ENCODE measurements at regions not wholly inside any gene's neighbourhood (a gene's known extent, or its start where the extent isn't known, plus 50 kb on each side); places are given as distances from the start of the nearest gene placed in this dataset.

DNA sequence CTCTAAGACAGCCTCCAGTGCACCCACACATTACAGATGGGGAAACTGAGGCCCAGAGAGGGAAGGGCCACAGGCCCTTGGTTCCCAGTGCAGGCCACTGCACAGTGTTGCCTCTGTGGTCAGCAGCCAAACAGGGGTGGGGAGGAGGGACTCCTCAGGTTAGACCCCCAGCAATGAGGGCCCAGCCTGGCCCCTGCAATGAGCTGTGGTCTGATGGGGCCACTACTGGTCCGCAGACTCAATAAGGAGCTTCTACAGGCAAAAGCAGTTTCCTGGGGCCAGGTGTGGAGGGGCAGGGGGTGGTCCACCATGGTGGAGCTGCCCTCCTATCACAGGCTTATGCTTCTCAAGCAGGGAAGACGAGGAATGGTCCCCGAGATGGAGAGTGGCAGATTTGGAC lies 87.6 kb downstream of the HS1BP3 start:
- TF ChIP-seq BHLHE40 (IDR thresholded peaks at IDR 0.05; ENCODE audit: low read depth, low read length) (no peak), MAZ (IDR thresholded peaks at IDR 0.05; ENCODE audit: borderline replicate concordance, low read depth, low read length) (no peak), POLR2A (IDR thresholded peaks at IDR 0.05; ENCODE audit: low read depth, low read length) (no peak), CEBPB (IDR thresholded peaks at IDR 0.05; ENCODE audit: low read depth, low read length) (no peak), MXI1 (IDR thresholded peaks at IDR 0.05; ENCODE audit: borderline replicate concordance, low read depth, low read length) (no peak), RCOR1 (IDR thresholded peaks at IDR 0.05; ENCODE audit: insufficient replicate concordance, low read length) (no peak), CHD1 (IDR thresholded peaks at IDR 0.05; ENCODE audit: low read depth, low read length) (no peak), RFX5 (IDR thresholded peaks at IDR 0.05; ENCODE audit: low read depth, low read length) (no peak), RAD21 (IDR thresholded peaks at IDR 0.05; ENCODE audit: low read length) (no peak)
- TF ChIP-seq, protein P1, sequence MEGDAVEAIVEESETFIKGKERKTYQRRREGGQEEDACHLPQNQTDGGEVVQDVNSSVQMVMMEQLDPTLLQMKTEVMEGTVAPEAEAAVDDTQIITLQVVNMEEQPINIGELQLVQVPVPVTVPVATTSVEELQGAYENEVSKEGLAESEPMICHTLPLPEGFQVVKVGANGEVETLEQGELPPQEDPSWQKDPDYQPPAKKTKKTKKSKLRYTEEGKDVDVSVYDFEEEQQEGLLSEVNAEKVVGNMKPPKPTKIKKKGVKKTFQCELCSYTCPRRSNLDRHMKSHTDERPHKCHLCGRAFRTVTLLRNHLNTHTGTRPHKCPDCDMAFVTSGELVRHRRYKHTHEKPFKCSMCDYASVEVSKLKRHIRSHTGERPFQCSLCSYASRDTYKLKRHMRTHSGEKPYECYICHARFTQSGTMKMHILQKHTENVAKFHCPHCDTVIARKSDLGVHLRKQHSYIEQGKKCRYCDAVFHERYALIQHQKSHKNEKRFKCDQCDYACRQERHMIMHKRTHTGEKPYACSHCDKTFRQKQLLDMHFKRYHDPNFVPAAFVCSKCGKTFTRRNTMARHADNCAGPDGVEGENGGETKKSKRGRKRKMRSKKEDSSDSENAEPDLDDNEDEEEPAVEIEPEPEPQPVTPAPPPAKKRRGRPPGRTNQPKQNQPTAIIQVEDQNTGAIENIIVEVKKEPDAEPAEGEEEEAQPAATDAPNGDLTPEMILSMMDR (conservative IDR thresholded peaks at IDR 0.05; ENCODE audit: low read depth, low read length) = no peak
- TF ChIP-seq, protein P2, sequence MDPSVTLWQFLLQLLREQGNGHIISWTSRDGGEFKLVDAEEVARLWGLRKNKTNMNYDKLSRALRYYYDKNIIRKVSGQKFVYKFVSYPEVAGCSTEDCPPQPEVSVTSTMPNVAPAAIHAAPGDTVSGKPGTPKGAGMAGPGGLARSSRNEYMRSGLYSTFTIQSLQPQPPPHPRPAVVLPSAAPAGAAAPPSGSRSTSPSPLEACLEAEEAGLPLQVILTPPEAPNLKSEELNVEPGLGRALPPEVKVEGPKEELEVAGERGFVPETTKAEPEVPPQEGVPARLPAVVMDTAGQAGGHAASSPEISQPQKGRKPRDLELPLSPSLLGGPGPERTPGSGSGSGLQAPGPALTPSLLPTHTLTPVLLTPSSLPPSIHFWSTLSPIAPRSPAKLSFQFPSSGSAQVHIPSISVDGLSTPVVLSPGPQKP (IDR thresholded peaks at IDR 0.05; ENCODE audit: borderline replicate concordance, low read depth, low read length) = no peak
- TF ChIP-seq, protein P3, sequence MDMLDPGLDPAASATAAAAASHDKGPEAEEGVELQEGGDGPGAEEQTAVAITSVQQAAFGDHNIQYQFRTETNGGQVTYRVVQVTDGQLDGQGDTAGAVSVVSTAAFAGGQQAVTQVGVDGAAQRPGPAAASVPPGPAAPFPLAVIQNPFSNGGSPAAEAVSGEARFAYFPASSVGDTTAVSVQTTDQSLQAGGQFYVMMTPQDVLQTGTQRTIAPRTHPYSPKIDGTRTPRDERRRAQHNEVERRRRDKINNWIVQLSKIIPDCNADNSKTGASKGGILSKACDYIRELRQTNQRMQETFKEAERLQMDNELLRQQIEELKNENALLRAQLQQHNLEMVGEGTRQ (IDR thresholded peaks at IDR 0.05; ENCODE audit: low read depth, low read length) = no peak
